Nephron progenitor cell (in vitro differentiated cells): ENCODE measurements at regions not wholly inside any gene's neighbourhood (a gene's known extent, or its start where the extent isn't known, plus 50 kb on each side); places are given as distances from the start of the nearest gene placed in this dataset.

Experiments used
- DNase-seq: peaks from one replicate; pipeline ENCODE4 v3.0.0; 2021
- H3K27ac Mint-ChIP-seq: 2 replicates; pipeline ENCODE4 v1.8.0; 2021; ENCODE audit warnings: mild to moderate bottlenecking, moderate library complexity, mixed read lengths
- H3K27me3 Mint-ChIP-seq: 2 replicates; pipeline ENCODE4 v1.8.0; 2021; ENCODE audit warnings: mild to moderate bottlenecking, low read depth, mixed read lengths; ENCODE audit not compliant: poor library complexity
- H3K36me3 Mint-ChIP-seq: 2 replicates; pipeline ENCODE4 v1.8.0; 2021; ENCODE audit warnings: low read depth, mixed read lengths
- H3K4me1 Mint-ChIP-seq: 2 replicates; pipeline ENCODE4 v1.8.0; 2021; ENCODE audit warnings: mixed read lengths
- H3K4me3 Mint-ChIP-seq: 2 replicates; pipeline ENCODE4 v1.8.0; 2021; ENCODE audit warnings: mild to moderate bottlenecking, moderate library complexity, mixed read lengths
- H3K9me3 Mint-ChIP-seq: 2 replicates; pipeline ENCODE4 v1.8.0; 2021; ENCODE audit warnings: mild to moderate bottlenecking, moderate library complexity, mixed read lengths
- TF ChIP-seq, protein P1 (sequence below): fragments of 200-600 bp; sonication (generic); IDR thresholded peaks from 2 replicates; pipeline ENCODE4 v1.5.0; 2021; ENCODE audit warnings: antibody characterized with exemption

DNA sequence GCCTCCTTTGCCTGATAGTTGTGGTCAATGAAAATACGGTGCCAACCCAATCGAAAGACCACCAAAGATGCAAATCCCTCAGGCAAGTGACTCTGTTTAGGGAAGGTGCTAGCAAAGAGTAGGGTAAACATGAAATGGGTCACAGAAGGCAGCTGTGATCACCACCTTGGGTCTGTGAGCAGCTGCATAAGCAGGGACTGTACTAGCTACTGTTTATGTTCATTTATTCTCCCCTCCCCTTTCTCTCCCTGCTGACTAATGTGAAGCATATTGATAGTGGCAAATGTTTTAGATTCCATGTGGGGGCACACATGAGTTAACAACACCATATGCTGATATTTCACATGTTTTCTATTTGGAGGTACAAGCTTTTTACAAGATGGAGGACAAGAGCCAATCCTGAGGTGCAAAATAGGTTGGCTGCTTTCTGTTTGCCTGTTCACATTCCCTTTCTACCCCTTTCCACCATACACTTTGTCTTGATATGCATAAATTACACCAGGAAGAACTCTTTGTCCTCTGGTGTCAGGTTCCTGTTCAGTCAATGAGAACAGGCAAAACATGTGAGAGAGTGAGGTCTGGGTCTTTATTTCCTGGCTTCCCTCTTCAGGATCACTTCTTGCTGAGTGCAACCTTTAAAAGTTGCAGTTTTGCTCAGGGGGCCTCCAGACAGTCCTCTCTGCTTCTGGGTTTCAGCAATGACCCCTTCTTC, 71.1 kb downstream of the AVPR1A start:
- Mint-ChIP-seq H3K27me3 (peaks cover 4% of the 10 kb centered on the region), H3K9me3 (no peaks in the 10 kb centered on the region), H3K4me1 (peaks cover 26% of the 10 kb centered on the region), H3K27ac (peak overlapping the region; percentile 41), H3K36me3 (no peaks in the 10 kb centered on the region), H3K4me3 (no peak overlapping the region)
- no peak for DNase-seq
- TF ChIP-seq, protein P1, sequence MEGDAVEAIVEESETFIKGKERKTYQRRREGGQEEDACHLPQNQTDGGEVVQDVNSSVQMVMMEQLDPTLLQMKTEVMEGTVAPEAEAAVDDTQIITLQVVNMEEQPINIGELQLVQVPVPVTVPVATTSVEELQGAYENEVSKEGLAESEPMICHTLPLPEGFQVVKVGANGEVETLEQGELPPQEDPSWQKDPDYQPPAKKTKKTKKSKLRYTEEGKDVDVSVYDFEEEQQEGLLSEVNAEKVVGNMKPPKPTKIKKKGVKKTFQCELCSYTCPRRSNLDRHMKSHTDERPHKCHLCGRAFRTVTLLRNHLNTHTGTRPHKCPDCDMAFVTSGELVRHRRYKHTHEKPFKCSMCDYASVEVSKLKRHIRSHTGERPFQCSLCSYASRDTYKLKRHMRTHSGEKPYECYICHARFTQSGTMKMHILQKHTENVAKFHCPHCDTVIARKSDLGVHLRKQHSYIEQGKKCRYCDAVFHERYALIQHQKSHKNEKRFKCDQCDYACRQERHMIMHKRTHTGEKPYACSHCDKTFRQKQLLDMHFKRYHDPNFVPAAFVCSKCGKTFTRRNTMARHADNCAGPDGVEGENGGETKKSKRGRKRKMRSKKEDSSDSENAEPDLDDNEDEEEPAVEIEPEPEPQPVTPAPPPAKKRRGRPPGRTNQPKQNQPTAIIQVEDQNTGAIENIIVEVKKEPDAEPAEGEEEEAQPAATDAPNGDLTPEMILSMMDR, result no peak

DNA sequence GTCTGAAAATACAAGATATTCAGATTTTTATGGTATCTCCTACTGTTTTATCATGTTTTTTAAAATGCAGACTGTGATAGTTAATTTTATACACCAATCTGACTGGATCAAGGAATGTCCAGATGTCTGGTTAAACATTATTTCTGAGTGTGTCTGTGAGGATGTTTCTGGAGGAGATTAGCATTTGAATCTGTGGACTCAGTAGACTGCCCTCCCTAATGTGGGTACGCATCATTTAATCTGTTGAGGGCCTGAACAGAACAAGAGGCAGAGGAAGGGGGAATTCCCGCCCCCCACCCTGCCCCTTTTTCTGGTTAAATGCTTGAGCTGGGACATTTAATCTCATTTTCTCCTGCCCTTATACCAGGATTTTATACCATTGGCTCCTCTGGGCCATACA, 72.1 kb downstream of the AVPR1A start:
- H3K4me1 Mint-ChIP-seq, result peaks cover 24% of the 10 kb centered on the region
- H3K9me3 Mint-ChIP-seq, result no peaks in the 10 kb centered on the region
- no peaks in the 10 kb centered on the region for H3K36me3 Mint-ChIP-seq
- no peak overlapping the region for H3K27ac Mint-ChIP-seq
- TF ChIP-seq, protein P1, result no peak
- no peak overlapping the region for H3K4me3 Mint-ChIP-seq
- DNase-seq, result no peak
- peaks cover 4% of the 10 kb centered on the region for H3K27me3 Mint-ChIP-seq

DNA sequence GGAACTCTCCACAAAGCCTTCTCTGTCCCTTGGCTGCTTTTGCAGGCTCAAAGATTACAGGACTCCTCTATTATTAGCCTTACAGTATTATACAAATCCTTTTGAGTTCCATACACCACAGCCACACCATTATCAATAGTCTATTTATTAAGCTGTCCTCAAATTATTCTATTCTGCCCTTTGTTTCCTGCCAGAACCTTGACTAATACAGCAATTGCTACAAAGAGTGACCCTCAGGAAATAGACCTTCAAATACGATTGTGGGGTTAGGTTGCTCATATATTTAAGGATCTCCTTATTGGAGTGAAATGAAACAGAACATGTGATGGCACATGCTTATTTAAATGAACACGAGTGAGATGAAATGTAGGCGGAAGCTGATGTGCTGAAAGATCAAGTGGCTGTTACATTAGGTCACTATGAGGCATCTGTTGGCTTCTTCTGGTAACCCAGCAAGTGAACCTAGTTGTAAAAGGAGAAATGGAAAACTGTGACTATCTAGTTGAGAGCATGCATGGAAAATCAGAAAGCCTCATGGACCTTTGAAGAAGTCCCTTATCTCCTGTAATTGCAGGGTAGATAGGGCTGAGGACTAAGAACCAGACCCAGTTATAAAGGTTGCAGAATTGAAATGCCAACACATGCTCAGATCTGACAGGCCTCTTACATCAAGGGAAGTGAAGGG, 75.5 kb downstream of the AVPR1A start:
- no peak for DNase-seq
- peaks cover 26% of the 10 kb centered on the region for H3K4me1 Mint-ChIP-seq
- H3K27me3 Mint-ChIP-seq, result no peaks in the 10 kb centered on the region
- no peak overlapping the region for H3K27ac Mint-ChIP-seq
- H3K36me3 Mint-ChIP-seq, result no peaks in the 10 kb centered on the region
- H3K9me3 Mint-ChIP-seq, result no peaks in the 10 kb centered on the region
- TF ChIP-seq, protein P1, result no peak
- H3K4me3 Mint-ChIP-seq, result no peak overlapping the region

DNA sequence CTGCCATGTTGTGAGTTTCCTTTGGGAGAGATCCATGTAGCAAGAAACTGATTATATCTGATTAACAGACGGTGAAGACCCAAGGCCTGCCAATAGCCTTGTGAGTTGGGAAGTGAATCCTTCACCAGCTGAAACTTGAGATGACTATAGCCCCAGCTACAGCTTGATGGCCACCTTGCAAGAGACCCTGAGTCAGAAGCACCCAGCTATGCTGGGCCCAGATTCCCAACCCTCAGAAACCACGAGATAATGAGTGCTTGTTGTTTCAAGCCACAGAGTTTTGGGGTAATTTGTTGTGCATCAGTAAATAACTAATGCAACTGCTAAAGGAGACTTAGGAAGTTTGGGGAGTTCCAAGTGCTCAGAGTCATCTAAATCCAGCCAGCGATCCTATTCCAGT, 80.3 kb downstream of the AVPR1A start:
- TF ChIP-seq, protein P1, result no peak
- DNase-seq, result no peak
- no peaks in the 10 kb centered on the region for H3K36me3 Mint-ChIP-seq
- no peak overlapping the region for H3K27ac Mint-ChIP-seq
- H3K4me3 Mint-ChIP-seq, result no peak overlapping the region
- no peaks in the 10 kb centered on the region for H3K27me3 Mint-ChIP-seq
- H3K9me3 Mint-ChIP-seq, result no peaks in the 10 kb centered on the region
- H3K4me1 Mint-ChIP-seq, result peaks cover 37% of the 10 kb centered on the region

DNA sequence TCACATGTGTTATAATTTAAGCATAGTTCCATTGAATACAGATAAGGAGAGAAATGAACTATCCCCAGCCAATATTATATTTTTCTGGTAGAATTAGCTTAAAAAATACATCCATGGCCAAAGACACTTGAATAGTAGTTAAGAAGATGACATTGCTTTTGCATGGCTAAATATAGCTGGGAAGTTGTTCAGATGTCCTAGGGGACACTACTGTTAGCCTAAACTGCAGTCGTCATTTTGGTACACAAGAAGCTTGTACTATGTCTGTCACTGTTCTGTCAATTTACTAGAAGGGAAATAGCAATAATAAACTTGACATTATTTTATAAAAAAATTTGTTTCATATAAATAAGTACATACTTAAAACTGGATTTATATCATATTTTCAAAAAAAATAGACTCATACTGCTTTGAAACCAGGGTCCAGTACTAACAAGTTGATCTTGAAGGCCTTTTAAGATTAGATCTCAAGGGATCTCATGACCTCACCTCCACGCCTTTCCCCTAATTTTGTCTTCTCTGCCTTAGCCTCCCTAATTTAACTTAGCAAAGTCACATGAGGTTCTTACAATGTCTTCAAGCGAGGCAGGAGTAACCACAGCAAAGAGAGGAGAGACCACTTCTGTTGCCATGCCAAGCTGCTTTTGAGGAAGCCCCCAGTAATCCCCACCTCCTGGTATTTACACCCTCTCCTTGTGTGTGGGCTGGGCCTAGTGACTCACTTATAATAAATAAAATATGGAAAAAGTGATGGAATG, 81.0 kb downstream of the AVPR1A start:
- Mint-ChIP-seq H3K27me3 (no peaks in the 10 kb centered on the region), H3K9me3 (no peaks in the 10 kb centered on the region), H3K27ac (no peak overlapping the region), H3K4me3 (no peak overlapping the region), H3K4me1 (peaks cover 37% of the 10 kb centered on the region), H3K36me3 (no peaks in the 10 kb centered on the region)
- DNase-seq, result no peak
- TF ChIP-seq, protein P1, result no peak
